ENCODE measurements at regions not wholly inside any gene's neighbourhood (a gene's known extent, or its start where the extent isn't known, plus 50 kb on each side); places are given as distances from the start of the nearest gene placed in this dataset.

GRCh38 chr2:226644399-226644865 lies 155.2 kb downstream of the IRS1 start:
- no peak for TF ChIP-seq POLR2A (IDR thresholded peaks at IDR 0.05; ENCODE audit: low read depth, low read length)
- TF ChIP-seq POLR2AphosphoS5 (IDR thresholded peaks at IDR 0.05; ENCODE audit: low read depth, low read length), result no peak
- TF ChIP-seq TAF1 (IDR thresholded peaks at IDR 0.05; ENCODE audit: low read depth, low read length), result no peak
